HEK293T (cell line): ENCODE measurements at regions not wholly inside any gene's neighbourhood (a gene's known extent, or its start where the extent isn't known, plus 50 kb on each side); places are given as distances from the start of the nearest gene placed in this dataset.

Source experiments
- FOXA1 ChIP-seq: fragments of 450-650 bp; IDR thresholded peaks from 2 replicates; pipeline ENCODE4 v1.6.1; 2016; ENCODE audit warnings: mild to moderate bottlenecking
- FOXK2 ChIP-seq: fragments of 450-650 bp; IDR thresholded peaks from 2 replicates; pipeline ENCODE4 v1.6.1; 2016; ENCODE audit warnings: mild to moderate bottlenecking
- SUZ12 ChIP-seq: fragments of 450-650 bp; IDR thresholded peaks from 2 replicates; pipeline ENCODE4 v1.6.1; 2016; ENCODE audit warnings: mild to moderate bottlenecking

- TF ChIP-seq FOXK2 (no peak), FOXA1 (no peak), SUZ12 (no peak)
These were observed 173.5 kb upstream of the KCNIP4 start for GRCh38 chr4:22122062-22122461.
